ELR (cell line): ENCODE measurements at regions not wholly inside any gene's neighbourhood (a gene's known extent, or its start where the extent isn't known, plus 50 kb on each side); places are given as distances from the start of the nearest gene placed in this dataset.

Source experiments
- DNase-seq: peaks from one replicate; pipeline ENCODE4 v3.0.0-alpha.2; 2015; ENCODE audit warnings: low read depth

GRCh38 chr12:97275256-97275655 lies 187.3 kb upstream of the RMST start:
- no peak for DNase-seq

GRCh38 chr12:97275728-97276590 lies 186.6 kb upstream of the RMST start:
- DNase-seq: no peak

DNA sequence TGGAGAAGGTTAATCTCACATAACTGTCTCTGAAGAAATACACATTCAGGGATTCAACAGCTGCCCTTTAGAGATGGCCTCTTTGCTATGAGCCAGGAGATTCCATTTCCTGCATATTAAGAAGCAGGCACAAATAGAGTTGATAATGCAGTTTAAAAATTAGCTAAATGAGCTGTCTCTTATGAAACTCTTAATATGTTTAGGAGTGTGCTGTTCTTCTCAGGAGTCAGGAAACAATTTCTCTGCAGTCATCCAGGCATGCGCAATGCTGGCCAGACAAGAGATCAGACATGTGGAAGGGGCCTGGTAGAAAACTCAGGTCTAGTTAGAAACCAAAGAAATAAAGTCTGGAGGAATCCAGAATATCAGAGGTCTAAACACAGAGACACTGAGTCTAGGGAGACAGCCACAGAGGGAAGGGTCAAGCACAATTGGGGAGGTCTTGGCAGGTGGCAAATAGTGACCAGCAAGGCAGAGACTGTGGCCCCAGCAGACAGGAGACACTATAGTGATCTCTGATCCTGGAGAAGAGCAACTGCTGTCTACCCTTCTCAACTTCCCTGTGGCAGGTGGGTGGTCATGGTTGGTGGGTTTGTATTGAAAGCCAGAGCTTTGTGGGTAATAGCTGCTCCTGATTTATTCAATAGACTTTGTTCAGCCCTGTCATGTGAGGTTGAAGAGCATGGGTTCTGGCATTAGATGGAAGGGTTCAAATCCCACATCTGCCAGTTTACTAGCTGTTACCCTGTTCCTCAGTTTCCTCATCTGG lies 185.8 kb upstream of the RMST start:
- DNase-seq: no peak

- DNase-seq: no peak
Observed at GRCh38 chr12:97283297-97283696, 179.3 kb upstream of the RMST start.

GRCh38 chr12:97288531-97288930 lies 174.1 kb upstream of the RMST start:
- DNase-seq: no peak

GRCh38 chr12:97292588-97292987 lies 170.0 kb upstream of the RMST start:
- DNase-seq: no peak

DNA sequence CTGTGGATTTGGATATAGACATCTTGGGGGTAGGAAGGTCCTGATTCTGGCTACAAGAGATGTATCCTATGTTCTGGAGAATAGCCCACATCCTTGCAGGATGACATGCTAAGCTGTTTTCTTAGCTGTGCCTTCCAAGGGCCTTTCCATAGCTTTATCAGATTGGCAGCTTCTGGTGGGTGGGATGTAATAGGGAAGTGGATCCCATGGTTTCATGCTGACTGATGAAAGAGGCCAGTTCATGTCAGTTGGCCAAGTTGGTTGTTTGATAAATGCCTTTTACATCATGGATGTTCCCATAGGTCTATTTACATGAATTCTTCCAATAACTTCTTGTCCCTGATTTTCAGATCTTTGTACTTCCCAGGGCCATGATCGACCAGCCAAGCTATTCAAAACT lies 169.1 kb upstream of the RMST start:
- DNase-seq: no peak

- no peak for DNase-seq
Observed at GRCh38 chr12:97299847-97300246, 162.8 kb upstream of the RMST start.

- DNase-seq: no peak
Observed at GRCh38 chr12:97300431-97300830, 162.2 kb upstream of the RMST start.

- DNase-seq: no peak
Observed at GRCh38 chr12:97300891-97301290, 161.7 kb upstream of the RMST start.

DNA sequence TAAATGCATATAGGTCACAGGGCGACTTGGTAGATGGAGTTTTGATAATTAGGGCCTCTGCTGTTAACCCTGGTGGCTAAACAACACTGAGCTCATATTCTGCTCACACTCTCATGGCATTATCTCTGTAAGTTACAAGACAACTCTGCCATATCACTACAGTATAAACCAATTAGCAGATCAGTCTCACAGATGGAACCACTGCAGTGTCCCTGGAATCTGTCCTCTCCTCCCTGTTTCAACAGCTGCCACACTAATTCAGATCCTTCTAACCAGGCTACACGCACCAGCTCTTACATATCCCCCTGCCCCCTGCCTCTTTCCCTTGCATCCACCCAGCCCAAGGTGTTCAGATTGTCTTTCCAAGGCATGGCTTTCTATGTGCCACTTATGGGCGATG lies 161.0 kb upstream of the RMST start:
- no peak for DNase-seq

DNA sequence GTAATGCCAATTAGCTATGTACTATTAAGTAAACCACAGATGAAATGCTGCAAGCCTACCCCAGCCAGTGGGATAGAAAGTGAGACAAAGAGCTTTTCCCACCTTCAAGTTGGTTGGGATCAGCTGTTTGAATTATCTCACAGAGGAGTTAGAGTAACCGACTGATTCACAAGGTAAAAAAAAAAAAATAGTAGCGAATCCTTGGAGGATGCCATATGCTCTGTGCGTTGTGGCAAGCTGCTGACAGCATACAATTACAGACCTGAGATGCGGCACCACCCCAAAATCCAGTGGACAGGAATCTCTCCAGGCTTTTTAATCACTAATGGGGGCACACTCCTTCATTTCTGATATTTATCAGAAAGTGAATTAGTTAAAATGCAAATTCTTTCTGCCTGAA lies 157.0 kb upstream of the RMST start:
- DNase-seq: no peak

- DNase-seq: no peak
Observed at GRCh38 chr12:97306147-97306546, 156.5 kb upstream of the RMST start.

GRCh38 chr12:97308576-97309198 lies 153.9 kb upstream of the RMST start:
- DNase-seq: peak; percentile 43

DNA sequence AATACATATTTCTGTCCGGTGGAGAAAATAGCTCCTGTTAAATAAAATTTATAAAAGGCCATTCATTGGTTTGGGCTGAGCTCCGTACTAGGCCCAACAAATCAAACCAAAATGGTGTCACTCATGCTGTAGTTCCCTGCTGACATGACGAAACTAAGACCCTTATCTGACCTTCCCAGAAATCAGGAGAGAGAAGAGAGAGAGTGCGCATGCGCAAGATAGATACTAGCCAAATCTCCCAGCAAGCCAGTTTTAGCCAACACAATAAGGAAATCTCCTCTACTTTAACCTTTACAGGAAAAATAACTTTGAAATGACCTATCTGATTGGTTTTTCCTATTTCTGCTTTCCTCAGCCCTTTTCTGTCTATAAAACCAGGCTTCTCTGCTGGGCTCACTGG lies 152.7 kb upstream of the RMST start:
- DNase-seq: no peak

DNA sequence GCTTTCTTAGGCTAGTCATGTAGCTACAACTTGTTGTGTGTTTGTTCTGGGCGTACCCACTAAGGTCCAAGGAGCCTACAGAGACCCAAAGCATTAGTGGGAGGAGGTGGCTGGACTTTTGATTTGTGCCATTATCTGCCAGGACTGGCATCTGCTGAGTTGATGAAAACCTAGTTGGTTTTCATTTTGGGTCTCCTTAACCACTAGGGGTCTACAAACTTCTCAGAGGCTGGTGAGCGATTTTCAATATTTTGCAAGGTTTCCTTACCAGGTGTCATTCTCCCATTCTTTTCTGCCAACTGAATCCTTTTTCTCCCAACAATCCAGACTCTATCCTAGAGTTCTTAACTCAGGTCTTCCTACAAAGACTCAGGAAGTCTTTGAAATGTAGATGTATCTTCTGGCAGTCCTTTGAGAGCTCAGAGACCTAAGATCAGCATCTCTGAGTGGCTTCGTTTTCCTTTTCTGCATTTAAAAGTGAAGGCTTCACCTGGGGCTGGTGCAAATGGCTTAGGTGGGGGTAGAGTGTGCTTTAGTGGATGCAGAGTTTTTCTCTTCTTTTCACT lies 150.0 kb upstream of the RMST start:
- DNase-seq: no peak

DNA sequence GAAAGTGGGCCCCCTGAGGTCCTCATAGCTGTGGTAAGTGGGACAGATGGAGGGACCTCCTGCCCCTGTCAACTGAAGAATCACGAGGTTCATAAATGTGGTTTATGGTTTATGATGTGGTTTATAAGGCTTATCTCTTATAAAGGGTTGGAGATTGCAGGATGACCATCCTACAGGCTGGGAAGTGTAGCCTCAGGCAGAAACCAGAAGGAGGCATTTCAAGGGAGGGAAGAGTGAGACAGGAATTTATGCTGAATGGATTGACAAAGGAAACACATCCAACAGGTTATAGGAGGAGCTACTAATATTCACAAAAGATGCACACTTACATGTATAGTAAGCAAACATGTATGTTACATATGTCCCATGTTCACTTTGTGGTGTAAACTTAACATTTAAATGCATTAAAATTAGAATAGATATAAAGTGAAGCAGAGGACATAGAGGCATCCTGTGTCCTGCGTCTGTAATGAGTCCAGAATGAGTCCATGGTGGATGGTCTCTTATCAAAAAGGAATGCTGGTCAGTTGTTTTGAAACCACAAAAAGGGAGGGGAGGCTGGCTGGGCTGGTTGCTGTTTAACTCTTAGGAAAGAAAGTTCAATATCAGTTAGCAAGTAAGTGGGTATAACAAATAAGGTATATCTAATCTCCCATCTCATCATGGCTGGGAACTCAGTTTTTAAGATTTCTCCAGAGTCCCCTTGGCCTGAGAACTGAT lies 149.0 kb upstream of the RMST start:
- DNase-seq: no peak

DNA sequence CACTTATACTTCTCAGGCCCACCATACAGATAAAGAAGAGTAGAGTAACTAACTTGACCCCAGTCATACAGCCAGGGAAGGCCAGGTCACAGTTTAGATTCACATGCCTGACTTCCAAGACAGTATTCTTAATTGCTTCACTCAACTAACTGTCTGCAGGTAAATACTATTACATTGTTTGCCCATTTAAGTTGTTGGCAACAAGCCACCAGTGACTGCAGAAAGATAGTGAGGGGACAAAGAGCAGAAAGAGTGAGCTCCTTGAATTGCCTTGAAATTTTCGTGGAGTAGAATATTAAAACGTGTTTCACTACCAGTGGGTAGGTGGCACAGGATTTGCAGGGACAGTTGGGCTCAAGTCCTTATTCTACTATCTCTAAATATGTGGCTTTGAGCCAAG lies 146.3 kb upstream of the RMST start:
- DNase-seq: no peak

- DNase-seq: no peak
Observed at GRCh38 chr12:97321621-97322020, 141.0 kb upstream of the RMST start.

GRCh38 chr12:97322388-97322787 lies 140.2 kb upstream of the RMST start:
- DNase-seq: no peak

DNA sequence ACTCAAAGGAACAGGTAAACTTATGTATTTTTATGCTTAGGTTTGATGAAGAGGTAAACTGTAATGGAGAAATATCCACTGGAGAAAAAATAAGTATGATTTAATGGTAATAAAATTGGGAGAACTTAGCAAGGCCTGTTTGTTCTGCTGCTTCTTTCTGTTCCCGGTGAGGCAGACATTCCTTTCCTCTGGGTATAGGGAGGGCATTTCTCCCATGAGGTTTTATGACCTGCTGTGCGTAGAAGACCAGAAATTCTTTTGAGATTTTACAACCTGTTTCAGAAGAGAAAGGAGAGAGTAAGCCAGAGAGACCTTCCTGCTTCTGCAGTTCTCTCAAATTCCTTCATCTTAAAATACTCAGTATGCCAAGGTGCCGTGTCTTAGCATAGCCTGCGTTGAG lies 139.4 kb upstream of the RMST start:
- no peak for DNase-seq

DNA sequence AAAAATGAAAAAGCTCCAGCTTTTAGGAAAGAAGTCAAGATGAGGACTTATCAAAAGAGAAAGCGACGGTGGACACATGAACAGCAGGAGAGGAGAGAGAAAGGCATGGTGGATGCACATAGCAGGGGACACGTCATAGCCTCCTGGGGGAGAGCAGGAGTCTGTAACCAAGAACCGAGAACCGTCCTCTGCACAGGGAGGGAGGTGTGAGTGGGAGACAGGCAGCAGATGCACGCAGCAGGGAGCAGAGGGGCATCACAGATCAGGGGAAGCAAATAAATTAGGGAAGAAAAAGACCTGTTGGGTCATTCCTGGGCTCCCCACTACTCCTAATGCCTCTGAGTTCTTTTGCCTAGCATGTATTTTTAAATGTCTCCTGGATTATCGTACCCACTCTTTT lies 138.1 kb upstream of the RMST start:
- DNase-seq: no peak
